ENCODE measurements at regions not wholly inside any gene's neighbourhood (a gene's known extent, or its start where the extent isn't known, plus 50 kb on each side); places are given as distances from the start of the nearest gene placed in this dataset.

GRCh38 chr6:165844232-165844631 lies 181.2 kb upstream of the PDE10A start:
- TF ChIP-seq CTCF (IDR thresholded peaks at IDR 0.05) (no peak), ZFX (IDR thresholded peaks at IDR 0.05; ENCODE audit: borderline replicate concordance) (no peak)
